ENCODE measurements at regions not wholly inside any gene's neighbourhood (a gene's known extent, or its start where the extent isn't known, plus 50 kb on each side); places are given as distances from the start of the nearest gene placed in this dataset.
"Not testable (repeated sequence)": the region's sequence is repeated elsewhere in the genome, so short reads cannot be mapped to it uniquely, and the experiment has no call there.

DNA sequence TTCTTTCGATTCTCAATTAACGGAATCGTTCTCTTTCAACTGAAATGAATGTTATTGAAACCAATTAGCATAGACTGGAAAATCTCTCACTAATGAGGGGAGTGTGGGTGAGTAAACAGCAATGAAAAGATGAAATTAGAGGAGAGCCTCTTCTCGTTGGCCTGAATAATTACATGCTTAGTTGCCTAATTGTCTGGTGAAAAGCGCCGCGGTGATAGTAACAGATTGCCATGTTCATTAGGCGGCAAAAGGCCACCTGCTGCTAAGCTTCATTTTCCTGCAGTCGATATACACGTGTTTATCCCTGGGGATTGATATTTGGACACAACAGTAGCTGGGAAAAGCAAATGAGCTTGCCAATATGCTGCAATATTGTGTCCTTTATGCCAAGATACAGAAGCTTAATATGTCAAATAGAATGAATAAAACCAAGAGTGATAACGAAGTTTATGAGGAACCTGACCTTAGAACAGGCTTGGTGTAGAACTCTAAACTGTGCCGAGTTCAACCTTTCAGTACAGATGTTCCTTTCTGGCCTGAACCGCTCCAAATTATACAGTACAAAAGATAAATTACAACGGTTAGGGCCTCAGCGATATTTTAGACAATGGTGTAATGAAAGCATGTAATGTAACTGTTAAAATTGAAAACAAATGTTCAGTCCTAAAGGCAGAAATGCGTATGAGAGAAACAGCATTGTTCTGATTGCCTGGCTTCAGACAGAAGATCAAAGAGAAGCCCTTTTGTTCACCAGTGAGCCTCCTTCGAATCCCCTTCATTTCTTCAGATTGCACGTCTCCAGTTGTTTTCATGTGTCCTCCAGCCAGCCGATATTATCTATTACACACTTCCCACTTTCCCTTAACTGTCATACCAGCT, 185.2 kb downstream of the SHOX2 start:
- no peak for DNase-seq (ENCODE audit: low spot score)

DNA sequence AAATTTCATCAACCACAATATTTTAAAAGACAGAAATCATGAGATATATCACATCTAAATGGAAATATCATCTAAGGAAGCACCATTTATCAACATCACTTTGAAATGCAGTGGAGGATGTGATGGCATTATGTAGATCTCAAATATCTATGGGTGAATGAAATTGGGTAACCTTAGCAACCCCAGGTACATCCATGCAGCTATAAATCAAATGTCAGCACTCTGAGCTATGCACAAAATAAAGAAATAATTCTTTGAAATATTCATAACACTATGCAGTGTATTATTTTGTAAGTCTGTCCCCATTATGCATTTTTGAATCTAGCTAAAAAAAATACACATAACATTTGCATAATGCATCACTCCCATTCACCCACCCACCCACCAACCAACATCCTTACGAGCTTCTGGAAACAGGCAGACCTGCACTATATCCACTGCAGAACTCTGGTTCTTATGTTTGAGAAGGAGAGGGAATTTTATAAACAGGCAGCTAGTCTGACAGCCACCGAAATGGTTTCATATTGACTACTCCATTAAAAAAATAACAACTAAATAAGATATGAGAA, 186.8 kb downstream of the SHOX2 start:
- DNase-seq (ENCODE audit: low spot score) = no peak

DNA sequence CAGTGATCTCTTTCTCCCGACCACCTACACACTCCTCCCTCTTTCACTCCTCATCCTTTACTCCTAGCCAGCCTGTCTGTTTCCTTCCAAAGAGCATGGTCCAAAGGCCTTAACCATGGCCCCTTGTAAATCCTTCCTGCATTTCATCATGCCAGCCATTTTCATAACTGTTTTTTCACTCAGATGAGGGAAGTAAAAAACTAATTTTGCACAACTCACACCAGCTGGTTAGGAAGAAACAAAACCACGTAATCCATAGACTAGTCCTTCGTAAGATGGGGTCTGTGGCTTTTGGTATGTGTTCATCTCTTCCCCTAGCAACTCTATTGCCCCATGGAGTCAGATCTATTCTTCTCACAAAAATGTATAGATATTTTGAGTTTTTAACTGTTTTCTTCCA, 187.8 kb downstream of the SHOX2 start:
- DNase-seq (ENCODE audit: low spot score) = no peak

DNA sequence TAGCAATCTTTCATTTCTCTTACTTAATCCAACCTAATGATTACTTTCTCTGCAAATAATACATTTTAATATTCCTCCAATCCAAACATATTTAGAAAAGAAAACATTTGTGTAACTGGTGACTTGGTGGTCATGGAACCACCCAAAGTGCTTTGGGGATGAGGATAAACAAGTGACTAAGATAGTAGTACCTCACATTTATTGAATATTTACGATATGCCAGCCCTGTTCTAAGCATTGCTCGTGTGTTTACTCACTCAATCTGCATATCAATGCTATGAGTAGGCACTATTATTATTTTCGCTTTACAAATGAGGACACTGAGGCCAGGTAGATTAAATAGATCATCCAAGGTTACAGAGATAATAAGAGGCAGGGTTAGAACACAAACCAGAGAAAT, 189.5 kb downstream of the SHOX2 start:
- DNase-seq (ENCODE audit: low spot score) = no peak

DNA sequence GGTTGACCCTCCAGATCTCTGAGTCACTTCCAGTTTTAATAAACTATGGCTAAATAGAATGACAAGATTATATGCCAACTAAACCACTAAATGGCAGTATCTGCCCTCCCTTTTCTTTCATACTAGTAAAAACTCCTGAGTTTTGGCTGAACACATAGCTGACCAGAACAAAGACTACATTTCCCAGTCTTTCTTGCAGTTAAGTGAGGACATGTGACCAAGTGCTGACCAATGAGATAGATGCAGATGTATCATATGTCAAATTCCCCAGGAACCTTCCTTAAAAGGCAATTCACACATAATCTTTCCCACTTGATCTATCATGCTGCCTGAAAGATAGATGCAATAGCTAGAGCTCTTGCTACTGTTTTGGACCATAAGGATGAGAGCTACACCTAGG, 191.3 kb downstream of the SHOX2 start:
- no peak for DNase-seq (ENCODE audit: low spot score)

DNA sequence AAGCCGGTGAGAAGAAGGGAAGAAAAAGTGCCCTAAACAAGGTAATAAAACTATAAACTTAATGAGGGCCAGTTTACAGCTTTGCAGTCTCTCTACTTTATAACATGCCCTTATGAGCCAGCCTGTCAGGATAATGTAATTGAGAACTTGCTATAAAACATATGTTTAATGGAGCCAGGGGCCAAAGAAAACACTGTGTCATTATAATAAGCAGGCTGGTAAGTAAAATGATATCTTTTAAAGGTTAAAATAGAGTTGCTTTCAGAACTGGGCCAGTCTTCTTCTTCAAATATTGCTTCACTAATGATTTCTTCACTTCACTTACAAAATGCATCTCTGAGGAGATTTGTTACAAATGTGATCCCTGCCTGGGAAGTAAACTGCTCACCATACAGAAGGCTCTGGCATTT, 192.5 kb downstream of the SHOX2 start:
- DNase-seq (ENCODE audit: low spot score) = no peak

DNA sequence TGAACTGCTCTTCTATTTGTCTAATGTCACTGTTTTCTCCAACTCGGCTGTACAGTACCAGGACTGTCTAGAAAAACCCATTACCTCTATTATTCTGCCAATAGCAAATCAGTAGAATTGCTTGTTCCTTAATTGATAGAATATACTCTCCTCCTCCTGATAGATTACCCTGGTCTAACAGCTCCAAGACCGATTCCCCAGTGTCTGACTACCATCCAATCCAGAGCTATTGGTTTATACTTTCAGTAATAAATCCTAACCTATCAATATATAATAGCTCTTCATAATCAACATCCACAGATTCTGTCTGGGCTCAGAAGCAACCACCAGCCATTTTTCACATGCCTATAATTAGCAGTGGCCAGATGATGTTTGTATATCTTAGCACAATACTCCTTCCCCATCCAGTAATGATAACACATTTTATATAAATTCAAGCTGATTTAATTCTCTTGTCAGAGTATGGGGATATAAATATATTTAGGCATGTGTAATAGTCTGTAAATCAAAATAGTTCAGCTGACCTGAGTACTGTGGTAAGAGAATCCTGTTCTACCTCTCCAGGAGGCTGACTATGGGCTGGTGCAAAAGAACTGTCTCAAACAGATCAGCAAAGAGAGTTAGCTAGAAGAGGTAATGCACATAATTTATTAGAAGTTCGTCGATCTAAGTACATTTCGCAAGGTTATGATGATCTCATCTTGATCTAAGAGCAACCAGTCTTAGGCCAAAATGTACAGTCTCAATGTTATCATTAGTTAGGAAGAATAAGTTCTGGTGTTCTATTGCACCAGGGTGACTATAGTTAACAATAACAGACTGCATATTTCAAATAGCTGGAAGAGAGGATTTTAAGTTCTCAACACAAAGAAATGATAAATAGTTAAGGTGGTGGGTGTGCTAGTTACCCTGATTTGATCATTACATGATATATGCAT, 193.4 kb downstream of the SHOX2 start:
- no peak for DNase-seq (ENCODE audit: low spot score)

DNA sequence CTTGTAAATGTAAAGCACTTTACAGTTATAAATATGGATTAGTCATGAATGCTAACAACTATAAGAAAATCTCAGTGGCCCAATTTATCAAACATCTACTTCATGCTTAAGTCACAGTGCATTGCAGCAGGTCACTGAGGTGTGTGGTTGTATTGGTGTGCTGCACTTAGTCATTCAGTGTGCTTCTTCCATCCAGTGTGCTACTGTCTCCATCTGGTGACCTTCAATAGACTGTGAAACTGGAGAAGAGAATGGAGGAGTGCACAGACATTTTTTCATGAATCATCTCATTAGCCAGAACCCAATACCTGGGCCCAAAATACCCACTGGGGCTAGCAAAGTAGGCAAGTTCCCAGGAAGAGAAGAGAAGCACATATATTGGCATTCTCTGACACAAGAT, 199.6 kb downstream of the SHOX2 start:
- peak; percentile 8 for DNase-seq (ENCODE audit: low spot score)

DNA sequence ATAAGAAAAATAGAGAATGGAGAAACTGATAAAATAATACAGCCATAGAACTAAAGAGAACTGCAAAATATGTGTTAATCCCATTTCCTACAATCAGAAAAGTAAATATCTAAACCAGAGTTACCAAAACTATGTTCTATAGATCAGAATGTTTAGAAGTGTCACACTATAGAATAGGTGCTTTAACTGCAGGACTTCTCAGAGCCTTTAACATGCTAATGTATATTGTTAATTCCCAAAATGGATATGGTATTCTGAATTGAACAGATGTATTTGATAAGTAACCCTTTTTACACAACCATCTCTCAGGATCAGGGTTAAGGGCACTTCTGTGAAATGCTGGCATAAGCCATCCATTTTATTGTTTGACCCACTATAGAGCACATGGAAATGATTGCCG, 200.3 kb downstream of the SHOX2 start:
- no peak for DNase-seq (ENCODE audit: low spot score)

DNA sequence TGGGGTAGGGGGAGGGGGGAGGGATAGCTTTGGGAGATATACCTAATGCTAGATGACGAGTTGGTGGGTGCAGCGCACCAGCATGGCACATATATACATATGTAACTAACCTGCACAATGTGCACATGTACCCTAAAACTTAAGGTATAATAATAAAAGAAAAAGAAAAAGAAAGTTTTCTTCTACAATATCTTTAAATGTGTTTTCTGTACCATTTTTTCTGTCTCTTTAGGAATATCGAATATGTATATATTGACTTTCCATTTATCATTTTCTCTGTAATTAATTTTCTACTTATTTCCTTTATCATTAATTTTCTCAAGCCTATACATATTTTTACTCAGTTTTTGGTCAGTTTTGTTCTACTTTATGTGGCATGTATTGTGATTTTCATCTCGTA, 203.5 kb downstream of the SHOX2 start:
- DNase-seq (ENCODE audit: low spot score) = not testable (repeated sequence)

DNA sequence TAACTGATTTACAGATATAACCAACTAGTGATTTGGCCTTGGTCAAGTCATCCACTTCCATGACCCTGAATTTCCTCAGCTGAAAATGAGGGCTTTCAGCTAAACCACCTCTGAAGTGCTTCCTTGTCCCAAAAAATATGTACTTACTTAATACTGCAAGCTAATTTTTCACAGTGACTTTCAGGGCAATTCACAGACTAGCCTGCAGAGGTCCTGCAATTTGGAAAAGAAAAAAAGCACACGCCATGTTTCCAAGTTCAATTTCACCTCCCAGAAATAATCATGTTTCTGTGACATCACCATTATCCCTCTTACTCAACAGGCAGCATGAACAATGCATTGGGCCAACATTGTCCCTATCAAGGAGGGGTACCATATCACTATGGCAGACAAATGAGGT, 218.2 kb downstream of the SHOX2 start:
- DNase-seq (ENCODE audit: low spot score) = no peak

DNA sequence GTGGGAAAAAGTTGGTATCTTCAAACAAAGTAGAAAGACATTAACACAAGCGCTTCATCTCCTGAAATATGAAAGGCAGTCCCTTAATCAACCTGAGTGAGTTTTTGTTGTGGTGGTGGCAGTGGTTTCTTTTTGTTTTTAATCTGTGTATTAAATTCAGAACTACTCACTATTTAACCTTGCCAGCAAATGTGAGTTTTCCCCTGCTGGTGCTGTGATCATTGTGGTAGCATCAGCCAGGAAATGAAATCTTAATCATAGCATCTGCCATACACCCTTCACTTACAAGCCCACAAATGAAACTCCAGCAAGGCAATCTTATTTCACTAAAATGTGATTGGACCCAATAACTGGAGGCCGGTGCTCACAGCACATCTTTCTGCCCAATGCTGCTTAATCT, 229.7 kb downstream of the SHOX2 start:
- DNase-seq (ENCODE audit: low spot score) = no peak

DNA sequence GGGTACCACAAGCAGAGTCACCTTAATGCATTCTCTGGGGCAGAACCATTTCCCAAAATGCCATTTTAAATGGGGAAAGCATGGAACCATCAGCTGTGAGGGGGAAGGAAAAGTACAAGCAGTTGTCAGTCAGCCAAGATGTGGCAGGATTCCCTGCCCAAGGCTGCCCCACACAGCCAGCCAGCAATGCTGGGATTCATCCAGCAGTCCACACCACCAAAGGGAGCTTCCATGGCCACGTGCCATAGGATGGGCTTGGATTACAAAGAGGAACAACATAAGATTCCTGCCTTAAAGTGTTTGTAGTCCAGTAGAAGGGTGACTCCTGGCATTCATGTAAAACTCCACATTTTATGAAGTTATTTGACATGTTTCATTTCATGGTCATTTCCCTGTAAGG, 233.3 kb downstream of the SHOX2 start:
- no peak for DNase-seq (ENCODE audit: low spot score)

DNA sequence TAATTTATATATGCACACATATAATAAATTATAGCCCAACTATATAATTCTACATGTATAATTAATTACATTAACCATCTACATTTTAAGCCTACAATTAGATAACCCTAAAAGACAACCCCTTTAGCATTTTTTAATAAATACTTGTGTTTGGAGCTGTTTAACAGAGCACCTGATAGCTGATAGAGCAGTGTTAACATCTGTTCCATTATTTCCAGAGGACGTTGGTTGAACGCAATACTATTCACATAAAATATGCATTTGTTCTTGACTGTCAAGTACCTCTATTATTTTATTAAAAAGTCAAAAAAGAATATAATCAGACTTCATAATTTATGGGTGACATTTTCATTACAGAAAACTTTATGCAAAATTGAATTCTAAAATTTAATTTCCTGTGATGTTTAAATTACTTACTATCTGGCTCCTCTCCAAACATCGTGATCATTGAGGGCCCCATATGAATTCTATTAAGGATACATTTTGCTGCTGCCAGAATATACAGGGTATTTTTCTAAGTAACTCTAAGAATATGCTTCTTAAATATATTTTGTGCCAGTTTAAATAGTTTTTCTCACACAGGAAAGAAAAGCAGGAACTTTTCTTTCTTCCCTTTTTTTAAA, 234.3 kb downstream of the SHOX2 start:
- DNase-seq (ENCODE audit: low spot score) = no peak

DNA sequence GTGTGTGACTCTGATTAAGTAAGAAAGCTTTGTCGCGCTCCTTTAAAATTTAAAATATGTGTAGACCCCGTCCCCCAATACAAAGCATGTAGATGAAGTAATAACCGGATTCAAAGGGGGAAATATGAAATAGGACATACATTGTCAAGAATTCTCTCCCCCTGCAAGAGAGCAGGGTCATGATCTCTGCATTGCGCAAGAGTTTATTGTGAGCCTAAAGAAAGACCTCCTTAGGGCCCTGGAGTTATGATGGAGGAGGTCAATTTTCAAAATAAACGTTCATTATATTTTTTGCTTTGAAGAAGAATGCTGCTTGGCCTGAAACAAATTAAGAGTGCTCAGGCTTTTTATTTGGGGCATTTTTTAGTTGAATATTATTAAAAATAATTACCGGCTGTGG, 235.0 kb downstream of the SHOX2 start:
- DNase-seq (ENCODE audit: low spot score) = no peak

DNA sequence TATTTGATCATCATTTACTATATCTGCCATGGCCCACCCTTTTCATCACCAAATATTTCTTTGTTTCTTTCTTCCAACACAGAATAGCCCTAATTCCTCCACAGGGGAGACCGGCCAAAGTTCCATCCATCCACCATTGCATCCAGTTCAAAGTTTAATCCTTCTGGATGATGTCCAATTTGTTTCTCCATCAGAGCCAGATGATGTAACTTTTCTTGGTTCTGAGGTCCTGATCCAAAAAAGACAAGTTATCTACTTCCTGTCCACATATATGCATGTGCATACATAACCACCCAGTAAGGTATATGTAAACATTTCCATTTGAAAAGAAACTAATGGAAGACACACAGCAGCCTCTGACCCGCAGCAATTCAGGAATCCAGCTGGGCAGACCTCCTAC, 237.3 kb downstream of the SHOX2 start:
- DNase-seq (ENCODE audit: low spot score) = no peak

DNA sequence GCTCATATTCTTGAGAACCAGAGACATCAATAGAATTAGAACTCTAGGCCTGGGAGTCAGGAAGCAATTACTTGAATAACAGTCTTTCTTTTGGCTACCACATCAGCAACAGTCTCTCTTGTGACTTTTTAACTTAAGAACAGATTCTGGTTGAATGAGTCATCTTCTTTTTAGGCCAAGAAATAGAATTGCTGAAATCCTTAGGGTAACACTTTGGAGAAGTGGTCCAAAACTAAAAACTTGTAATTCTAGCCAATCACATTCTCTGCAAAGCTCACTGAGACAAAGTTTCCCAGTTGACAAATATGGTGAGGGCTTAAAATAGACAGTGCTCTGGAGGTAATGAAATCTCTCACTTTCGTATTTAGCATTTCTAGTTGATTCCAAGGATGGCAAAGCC, 238.0 kb downstream of the SHOX2 start:
- DNase-seq (ENCODE audit: low spot score) = peak; percentile 77

DNA sequence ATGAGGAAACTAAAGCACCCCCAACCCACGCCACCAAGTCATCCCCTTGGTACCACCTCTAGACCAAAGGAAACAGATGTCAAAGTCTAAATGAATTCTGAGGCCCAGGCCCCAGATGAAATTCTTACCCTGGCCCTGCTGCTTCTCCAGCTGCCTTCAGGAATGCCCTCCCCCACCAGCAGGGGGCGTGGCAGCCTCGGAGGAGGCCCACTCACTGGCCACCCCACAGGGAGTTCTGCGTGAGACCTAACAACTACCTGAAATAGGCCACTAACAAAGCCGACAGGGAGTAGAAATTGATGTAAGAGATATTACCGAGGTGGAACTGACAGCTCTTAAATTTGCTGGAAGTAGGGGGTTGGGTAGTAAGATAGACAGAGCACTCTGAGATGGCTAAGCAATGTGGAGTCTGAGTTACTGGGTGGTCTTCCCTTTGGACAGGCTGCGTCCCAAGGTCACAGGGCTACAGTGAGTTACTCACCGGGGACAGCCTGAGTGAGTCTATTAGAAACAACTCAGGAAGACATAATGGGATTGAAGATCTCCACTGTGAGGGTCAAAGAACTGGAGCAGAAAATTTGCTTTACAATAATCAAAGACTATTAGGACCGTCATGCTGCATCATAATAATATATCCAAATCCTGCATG, 240.7 kb downstream of the SHOX2 start:
- peak; percentile 46 for DNase-seq (ENCODE audit: low spot score)

DNA sequence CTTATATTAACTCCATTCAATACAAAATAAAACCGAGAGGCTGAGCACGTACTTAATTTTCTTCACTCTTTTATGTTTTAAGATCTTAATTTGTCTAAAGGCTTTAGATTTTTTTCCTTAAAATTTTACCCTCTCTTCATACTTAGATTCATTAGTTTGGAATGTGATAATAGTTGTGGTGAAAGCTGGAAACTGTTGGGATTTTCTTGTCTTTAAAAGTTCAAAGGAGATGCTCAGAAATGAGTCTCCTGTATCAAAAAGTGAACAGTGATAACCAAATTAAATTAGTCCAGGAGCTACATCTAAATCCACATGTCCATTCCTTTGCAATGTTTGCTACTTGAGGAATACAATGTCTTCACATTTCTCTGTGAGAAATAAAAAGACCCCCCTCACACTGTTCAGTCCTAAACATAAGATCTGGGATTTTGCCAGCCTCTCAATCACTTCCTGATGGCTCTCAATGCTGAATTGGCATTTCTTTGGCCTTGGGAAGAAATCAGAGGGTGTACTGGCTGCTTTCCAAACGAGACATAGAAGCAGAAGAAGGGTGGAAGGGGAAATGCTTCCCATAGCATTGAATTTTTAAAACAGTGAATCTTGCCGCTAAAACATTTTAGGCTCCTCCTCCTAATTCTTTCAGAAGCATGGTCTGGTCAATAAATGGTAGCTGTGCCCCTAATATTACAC, 245.0 kb downstream of the SHOX2 start:
- DNase-seq (ENCODE audit: low spot score) = no peak

DNA sequence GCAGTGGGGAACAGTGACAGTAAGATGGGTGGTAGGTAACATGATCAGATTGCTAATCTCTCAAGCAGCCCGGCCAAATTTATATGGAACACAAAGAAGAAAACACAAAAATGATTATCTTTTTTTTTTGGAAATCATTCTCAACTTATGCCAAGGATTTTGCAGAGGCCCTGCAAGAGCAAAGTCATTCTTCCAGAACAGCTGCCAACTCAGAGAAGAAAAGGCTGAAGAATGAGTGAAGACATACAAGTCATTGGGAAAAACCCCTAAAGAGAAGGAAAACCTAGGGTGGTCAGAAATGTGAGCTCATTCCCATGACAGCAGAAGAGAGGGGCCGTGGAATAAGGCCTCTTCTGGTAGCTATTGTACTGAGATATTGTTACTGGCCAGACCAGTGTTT, 246.7 kb downstream of the SHOX2 start:
- DNase-seq (ENCODE audit: low spot score) = no peak

DNA sequence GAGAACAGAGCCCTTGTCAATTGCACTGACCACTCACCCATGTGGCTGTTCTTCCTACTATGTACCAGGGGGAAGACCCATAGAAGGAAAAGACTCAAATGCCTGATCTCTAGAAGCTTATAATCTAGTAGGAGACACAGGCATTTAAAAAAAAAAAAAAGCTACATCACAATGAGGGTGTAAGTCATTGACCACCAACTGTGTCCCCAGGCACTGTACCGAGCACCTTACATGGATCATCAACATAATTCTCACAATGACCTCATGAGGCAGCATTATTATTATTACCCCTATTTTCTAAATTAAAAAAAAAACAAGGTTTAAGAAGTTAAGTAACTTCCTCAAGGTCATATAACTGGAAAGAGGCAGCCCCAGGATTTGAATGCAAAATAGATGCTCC, 247.4 kb downstream of the SHOX2 start:
- no peak for DNase-seq (ENCODE audit: low spot score)

Data from COLO829 (cell line).